Anterior cingulate cortex (tissue), 58 donors: ENCODE measurements at regions not wholly inside any gene's neighbourhood (a gene's known extent, or its start where the extent isn't known, plus 50 kb on each side); places are given as distances from the start of the nearest gene placed in this dataset.
A peak's percentile ranks its signal among the peaks of the same experiment; 100 is the strongest.
"Not testable (repeated sequence)": the region's sequence is repeated elsewhere in the genome, so short reads cannot be mapped to it uniquely, and the experiment has no call there.

Experiments used
- DNase-seq, 58 donors: peaks; one replicate each; lab custom pipeline; 2025; lab: John Stamatoyannopoulos, UW

DNA sequence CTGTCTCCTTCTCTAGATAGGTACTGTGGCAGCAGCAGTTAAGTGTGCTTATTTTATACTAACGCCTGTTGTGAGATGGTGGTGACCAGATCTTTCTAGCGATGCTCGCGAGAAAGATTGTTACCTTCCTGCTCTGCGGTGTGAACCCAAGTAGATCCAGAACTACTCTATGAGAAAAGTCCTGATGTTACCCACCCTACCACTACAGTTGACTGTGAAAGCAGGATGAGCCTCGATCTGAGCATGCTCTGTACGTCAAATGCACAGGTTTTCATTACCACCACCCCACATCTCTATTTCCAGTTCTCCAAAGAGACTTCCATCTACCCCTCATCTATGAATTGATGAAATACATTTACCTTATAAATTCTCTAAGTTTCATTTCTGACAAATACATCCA lies 64.6 kb upstream of the KCTD7 start:
- no peak for DNase-seq

DNA sequence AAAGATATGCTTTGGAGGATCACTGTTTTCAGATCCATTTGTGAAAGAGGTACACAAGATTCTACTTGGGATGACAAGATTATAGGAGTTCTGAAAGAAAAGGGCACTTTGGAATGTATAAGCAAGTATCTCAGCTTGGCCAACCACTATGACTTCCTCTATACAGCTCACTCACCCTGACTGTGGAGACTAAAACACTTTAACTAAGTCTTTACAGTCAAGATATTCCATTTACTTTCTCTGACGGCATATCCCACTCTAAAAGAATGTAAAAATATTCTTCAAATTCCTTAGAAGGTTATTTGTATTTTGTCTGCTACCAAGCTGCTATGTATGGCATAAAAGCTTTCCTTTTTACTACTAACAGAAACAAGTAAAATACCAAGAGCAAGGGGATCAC lies 58.5 kb upstream of the KCTD7 start:
- not testable (repeated sequence) for DNase-seq

DNA sequence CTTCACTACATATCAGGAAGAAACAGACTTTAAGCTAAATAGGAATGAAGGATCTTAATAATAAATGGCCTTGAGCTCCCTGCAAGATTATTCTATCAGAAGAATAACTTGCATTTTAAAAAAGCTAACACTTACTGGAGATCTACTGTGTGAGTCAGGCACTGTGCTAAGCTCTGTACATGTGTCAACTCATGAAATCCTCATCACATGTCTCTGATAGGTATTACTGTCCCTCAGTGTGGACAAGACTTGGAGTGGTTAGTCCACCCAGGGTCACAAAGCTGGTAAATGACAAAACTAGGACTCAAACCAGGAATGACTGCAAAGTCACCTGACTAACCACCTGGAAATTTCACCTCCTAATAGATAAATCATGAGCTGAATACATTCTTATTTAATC lies 57.1 kb upstream of the KCTD7 start:
- no peak for DNase-seq

DNA sequence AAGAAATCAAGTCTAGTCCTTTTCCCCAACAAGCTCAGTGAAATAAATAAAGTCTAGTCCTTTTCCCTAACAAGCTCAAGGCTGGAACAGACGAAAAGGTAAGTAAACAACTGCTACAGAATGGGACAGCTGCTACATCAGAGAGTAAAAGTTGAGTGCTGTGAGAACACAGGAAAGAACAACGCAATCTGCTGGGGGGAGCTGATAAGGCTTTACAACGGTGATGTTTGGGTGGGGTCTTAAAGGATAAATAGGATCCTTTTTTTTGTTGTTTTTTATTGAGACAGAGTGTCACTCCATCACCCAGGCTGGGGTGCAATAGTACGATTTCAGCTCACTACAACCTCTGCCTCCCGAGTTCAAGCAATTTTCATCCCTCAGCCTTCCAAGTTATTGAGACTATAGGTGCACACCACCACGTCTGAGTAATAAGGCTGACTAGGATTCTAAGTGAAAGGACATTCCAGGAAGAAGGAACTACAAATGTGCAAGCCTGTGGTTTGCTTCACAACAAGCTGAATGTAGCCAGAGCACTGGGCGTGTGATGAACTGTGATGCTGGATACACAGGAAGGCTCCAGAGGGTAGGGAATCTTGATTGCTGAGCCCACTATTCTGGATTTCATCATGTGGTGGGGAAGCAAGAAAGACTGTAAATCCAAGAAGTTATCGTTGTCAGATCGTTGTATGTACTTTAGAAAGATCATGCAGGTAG lies 54.7 kb upstream of the KCTD7 start:
- DNase-seq = not testable (repeated sequence)

DNA sequence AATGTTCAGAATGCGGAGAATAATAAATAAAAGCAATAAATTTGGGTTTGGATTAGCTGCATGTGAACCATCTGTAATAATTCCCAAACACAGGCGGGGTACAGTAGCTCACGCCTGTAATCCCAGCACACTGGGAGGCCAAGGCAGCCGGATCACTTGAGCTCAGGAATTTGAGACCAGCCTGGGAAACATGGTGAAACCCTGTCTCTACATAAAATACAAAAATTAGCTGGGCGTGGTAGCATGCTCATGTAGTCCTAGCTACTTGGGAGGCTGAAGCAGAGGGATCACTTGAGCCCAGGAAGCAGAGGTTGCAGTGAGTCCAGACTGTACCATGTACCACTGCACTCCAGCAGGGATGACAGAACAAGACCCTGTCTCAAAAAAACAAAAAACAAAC lies 53.9 kb upstream of the KCTD7 start:
- not testable (repeated sequence) for DNase-seq

GRCh38 chr7:66575398-66575797 lies 53.3 kb upstream of the KCTD7 start:
- DNase-seq = no peak

GRCh38 chr7:66576646-66577045 lies 52.0 kb upstream of the KCTD7 start:
- DNase-seq = peak in 17 of 58 donors; percentile 3 to 41 (median 9)
